ENCODE measurements at regions not wholly inside any gene's neighbourhood (a gene's known extent, or its start where the extent isn't known, plus 50 kb on each side); places are given as distances from the start of the nearest gene placed in this dataset.

GRCh38 chr7:124515106-124515830, 250.3 kb downstream of the GPR37 start:
- in situ Hi-C loops (cut with HindIII; ENCODE audit: low sequenced_read_pairs): no loop called here
- no peak for DNase-seq (ENCODE audit: low read depth, low spot score)
- no peak for TF ChIP-seq CTCF (IDR thresholded peaks at IDR 0.05; ENCODE audit: low read depth, low read length)
- no peak overlapping the region for H3K4me3 ChIP-seq (ENCODE audit: low read depth, low read length)

GRCh38 chr7:124514471-124514870, 251.1 kb downstream of the GPR37 start:
- H3K4me3 ChIP-seq (ENCODE audit: low read depth, low read length): no peak overlapping the region
- in situ Hi-C loops (cut with HindIII; ENCODE audit: low sequenced_read_pairs): no loop called here
- no peak for TF ChIP-seq CTCF (IDR thresholded peaks at IDR 0.05; ENCODE audit: low read depth, low read length)
- DNase-seq (ENCODE audit: low read depth, low spot score): no peak

- H3K4me3 ChIP-seq (ENCODE audit: low read depth, low read length): no peak overlapping the region
- TF ChIP-seq CTCF (IDR thresholded peaks at IDR 0.05; ENCODE audit: low read depth, low read length): no peak
- in situ Hi-C loops (cut with HindIII; ENCODE audit: low sequenced_read_pairs): no loop called here
- DNase-seq (ENCODE audit: low read depth, low spot score): no peak
Observed at GRCh38 chr7:124497176-124497575, 268.4 kb downstream of the GPR37 start.

GRCh38 chr7:124489925-124490324, 275.7 kb downstream of the GPR37 start:
- DNase-seq (ENCODE audit: low read depth, low spot score): no peak
- in situ Hi-C loops (cut with HindIII; ENCODE audit: low sequenced_read_pairs): no loop called here
- no peak overlapping the region for H3K4me3 ChIP-seq (ENCODE audit: low read depth, low read length)
- TF ChIP-seq CTCF (IDR thresholded peaks at IDR 0.05; ENCODE audit: low read depth, low read length): no peak

GRCh38 chr7:124489082-124489819, 276.3 kb downstream of the GPR37 start:
- TF ChIP-seq CTCF (IDR thresholded peaks at IDR 0.05; ENCODE audit: low read depth, low read length): no peak
- H3K4me3 ChIP-seq (ENCODE audit: low read depth, low read length): no peak overlapping the region
- in situ Hi-C loops (cut with HindIII; ENCODE audit: low sequenced_read_pairs): no loop called here
- DNase-seq (ENCODE audit: low read depth, low spot score): no peak

- H3K4me3 ChIP-seq (ENCODE audit: low read depth, low read length): no peak overlapping the region
- in situ Hi-C loops (cut with HindIII; ENCODE audit: low sequenced_read_pairs): no loop called here
- no peak for TF ChIP-seq CTCF (IDR thresholded peaks at IDR 0.05; ENCODE audit: low read depth, low read length)
- no peak for DNase-seq (ENCODE audit: low read depth, low spot score)
Observed at GRCh38 chr7:124482229-124482628, 283.4 kb downstream of the GPR37 start.
